NCI-H2107 treated with DMSO at 0.1 percent for 48 hours (cell line): ENCODE measurements at regions not wholly inside any gene's neighbourhood (a gene's known extent, or its start where the extent isn't known, plus 50 kb on each side); places are given as distances from the start of the nearest gene placed in this dataset.

ENCODE experiments used
- DNase-seq: peaks from one replicate; lab custom pipeline; 2025; ENCODE audit not compliant: unreplicated experiment; lab: John Stamatoyannopoulos, UW

DNA sequence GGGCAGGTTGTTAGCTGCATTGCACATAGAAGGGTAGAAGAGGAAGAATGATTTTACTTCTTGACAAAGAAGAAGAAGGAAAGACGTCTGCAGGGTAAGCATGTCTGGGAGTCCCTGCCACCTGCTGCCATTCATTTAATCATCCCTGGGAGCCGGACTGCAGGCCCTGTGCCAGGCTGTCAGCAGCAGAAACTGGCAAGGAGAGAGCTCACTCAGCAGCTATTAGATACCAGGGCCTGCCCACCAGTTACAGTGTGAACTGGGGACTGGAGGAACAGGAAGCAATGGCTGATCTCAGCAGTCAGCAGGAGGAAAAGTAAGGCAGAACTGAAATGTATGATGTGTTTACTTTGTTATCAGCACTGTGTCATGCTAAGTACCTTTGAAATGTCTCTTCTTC is 75.7 kb upstream of the C1orf87 start:
- no peak for DNase-seq

DNA sequence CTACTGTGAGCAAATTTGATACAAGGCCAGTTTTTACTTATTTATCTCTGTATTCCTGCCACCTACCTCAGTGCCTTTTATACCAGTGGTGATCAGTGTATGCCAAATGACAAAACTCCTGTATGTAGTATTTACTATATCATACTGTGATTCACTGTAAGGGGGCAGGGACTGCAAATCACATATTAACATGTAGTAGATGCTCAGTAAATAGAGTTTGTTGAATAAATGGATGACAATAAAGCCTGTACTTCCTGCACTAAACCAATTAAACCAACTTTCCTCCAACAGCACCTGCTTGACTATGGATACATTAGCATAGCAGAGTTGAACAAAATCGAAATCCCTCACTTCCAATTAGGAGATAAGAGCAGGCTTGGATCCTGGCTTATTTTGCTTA is 73.3 kb upstream of the C1orf87 start:
- no peak for DNase-seq

DNA sequence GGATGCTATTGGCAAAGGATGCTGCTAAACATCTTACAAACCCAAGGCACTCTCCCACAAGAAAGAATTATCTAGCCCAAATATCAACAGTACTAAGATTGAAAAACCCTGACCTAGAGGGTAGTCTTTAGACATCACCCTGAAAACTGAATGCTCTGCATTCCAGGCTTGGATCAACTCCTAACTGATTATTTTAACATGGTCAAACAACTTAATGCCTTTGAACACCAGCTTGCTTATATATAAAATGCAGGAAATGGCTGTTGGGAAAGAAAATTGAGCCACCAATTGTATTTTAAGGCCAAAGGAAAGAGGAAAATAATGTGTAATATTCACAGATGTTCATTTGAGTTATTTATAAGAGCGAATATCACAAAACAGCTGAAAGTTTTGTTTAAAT is 72.2 kb upstream of the C1orf87 start:
- DNase-seq = no peak

DNA sequence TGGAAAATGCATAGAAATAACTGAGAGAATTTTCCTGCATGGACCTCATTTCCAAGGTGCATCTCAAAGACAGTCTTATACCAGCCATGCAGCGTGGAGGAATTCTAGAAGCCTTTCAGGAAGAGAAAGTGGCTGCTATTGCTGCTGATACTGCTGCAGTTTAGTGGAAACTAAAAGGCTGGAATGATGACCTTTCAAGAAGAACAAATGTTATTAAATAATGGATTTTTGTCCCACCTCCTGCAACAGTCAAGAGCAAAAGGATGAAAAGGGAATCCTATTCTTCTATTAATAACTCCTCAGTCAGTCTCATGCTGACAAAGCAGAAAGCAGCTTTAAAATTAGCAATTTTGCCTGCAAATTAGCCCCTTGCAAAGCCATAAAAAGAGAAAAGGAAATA is 68.2 kb upstream of the C1orf87 start:
- no peak for DNase-seq

DNA sequence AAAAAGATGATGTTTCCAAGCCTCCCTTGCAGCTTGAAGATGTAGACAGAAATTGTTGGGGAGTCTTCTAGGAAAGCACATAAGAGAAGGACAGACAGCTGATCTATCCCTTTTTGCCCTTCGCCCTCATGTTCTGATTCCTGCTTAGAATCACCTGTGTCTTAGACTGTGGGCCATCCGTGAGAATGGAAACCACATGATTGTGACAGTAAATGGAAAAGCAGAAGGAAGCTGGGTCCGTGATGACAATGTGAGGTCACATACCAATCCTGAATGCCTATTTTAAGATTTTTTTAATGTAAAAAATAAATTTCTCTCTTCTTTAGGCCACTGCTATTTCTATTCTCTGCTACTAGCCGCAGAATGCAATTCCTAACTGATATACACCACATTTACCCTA is 67.7 kb upstream of the C1orf87 start:
- no peak for DNase-seq

DNA sequence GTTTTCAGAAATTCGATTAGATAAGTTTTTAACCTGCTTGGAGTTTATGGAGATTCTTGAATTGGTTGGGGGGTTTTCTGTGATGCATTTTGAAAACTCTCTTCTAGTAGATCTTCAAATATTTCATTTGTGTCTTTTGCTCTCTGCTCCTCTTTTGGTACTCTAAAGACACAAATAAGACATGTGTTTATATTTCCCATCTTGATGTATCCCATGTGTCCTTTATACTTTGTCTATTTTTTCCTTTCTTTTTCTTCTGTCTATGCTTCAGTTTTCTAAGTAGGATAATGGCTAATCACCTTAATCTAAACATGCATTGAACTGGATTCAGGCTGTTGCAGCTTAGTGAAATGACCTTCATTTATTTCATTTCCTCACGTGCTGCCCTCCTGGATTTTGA is 63.8 kb upstream of the C1orf87 start:
- DNase-seq = no peak

DNA sequence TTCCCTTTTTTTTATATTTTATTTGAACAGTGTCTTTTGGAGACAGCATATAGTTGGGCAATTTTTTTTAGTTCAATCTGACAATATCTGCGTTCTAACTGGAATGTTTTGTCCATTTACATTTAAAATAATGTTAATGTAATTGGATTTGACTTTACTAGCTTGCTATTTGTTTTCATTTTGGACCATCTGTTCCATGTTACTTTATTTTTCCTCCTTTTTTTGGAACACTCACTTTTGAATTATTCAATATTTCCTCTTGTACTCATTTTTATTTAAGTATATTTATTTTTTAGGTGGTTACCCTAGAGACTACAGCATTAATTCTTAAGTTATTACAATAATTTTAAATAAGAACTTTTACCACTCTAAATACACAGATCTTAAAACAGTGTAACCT is 62.8 kb upstream of the C1orf87 start:
- DNase-seq = no peak

DNA sequence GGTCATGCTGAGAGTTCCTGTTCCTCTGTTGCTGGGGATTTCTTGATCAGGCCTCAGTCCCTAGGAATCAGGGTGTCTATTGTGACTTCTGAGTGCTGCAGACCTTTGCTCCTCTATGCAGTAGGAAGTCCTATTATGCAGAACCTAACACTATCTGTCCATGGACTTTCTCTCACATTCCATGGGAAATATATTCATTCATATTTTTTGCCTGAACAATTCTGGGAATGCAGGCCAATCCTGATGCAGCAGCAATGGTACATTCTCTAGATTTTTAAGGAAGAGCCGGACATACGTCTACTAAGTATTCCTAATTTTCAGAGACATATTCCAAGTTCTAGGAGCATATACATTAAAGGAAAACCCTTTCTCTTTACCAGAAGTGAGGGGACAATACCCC is 61.1 kb upstream of the C1orf87 start:
- no peak for DNase-seq

DNA sequence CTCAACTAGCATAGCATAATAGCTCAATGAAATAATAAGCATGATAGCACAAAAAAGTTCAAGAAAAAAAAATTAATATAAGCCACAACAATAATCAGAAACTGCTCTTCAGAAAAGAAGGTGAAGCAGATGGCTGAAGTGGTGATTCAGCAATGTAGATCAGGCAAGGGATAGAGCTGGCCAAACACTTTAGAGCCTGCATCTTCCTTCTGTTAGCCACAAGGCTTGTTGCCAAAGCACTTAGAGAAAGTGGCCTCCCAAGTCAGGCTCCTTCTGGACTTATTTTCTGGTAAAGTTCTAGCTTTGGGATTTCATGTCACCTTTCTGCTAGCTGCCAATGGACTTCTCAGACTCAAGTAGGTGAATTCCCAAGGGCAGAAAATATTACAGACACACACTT is 60.3 kb upstream of the C1orf87 start:
- DNase-seq = no peak

DNA sequence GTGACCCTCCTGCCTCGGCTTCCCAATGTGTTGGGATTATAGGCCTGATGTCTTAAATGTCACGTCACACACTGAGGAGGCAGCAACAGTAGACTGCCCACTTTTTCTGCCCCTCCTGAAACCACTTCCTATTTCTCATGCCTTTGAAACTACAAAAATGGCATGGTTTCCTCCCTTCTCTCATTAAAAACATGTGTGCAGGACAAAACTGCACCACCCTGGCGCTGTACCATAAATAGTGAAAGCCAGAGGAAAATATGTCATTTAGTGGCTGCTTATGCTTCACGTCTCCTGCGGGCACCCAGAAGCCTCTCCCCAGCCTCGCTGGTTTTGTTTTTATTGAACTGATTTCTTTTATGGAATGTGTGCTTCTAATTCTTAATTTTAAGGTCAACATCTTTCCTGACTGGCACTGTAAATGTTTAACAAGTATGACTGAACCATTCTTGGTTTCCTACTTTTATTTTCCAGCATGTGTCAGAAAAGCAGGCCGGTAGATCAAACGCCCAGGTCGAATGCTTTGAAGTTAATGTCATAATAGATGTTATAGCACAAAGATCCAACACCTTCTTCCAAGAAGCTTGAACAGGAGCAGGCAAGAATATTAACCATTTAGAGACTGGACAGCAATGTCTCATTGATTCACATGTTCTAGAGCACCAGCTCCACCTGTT is 59.6 kb upstream of the C1orf87 start:
- DNase-seq = no peak

DNA sequence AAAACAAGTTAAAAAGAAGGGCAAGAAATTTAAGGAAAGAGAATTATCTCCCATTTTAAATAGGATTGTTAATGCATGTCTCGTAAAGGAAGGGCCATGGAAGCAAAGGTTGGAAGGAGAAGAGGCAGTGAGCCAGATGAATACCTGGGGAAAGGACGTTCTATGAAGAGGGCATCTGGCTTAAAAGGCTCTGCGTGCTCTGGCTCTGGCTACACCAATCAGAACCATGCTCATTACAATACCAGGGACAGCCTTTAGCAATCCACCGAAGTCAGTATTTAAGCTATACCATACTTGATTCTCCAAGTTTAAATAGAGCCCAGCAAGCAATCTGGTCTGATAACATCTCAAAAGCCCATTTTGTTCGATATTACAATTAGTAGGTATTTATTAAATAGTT is 58.5 kb upstream of the C1orf87 start:
- DNase-seq = no peak

DNA sequence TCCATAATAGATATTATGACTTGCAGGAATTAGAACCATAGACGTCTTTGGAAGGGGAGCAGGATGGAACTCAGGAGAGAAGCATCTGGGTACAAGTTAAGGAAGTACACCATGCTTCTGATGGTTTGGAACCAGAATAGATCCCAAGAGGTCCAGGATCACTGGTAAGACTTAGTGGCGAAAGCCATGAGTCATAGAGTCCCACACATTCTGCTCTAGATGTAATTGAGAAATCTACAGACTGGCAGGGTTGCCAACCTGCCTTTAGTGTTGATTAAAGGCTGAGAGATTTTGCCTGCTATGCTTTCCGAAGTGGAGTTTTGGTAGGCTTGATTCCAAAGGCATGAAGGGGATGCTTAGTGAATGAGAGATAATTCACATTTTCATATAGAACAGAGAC is 57.1 kb upstream of the C1orf87 start:
- DNase-seq = no peak

DNA sequence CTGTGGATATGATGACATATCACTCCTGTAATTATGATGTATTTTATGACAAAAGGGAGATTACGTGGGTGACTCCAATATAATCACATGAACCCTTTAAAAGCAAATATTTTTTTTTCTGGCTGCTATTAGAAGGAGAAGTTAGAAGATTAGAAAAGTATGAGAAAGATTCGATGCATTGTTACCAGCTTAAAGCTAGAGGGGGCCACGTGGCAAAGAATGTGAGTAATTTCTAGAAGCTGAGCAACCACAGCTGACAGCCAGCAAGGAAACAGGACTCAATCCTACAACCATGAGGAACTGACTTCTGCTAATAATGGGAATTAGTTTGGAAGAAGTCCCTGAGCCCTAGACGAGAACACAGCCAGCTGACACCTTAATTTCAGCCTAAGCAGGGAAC is 56.3 kb upstream of the C1orf87 start:
- no peak for DNase-seq

DNA sequence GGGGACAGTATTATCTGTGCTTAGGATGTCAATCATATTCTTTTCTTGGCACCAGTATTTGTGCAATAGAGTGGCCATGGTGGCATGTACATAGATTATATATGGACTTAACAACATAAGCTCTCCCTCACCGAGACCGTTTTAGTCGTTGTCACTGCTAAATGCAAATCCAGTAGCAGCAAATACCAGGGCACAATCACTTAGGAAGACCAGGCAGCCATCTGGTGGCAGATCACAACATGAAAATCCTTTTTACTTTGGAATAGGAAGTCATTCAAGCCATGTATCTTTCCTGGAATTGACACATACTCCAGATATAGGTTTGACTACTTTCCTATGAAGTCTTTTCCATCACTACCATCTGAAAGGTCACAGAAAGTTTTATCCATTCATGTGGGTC is 53.2 kb upstream of the C1orf87 start:
- no peak for DNase-seq
